Ovary (tissue), 7 donors: ENCODE measurements at regions not wholly inside any gene's neighbourhood (a gene's known extent, or its start where the extent isn't known, plus 50 kb on each side); places are given as distances from the start of the nearest gene placed in this dataset.
A peak's percentile ranks its signal among the peaks of the same experiment; 100 is the strongest.

Source experiments
- DNase-seq, 5 donors: peaks; one replicate each; pipeline ENCODE4 v3.0.0-alpha.2; 2019 to 2020
- H3K27ac ChIP-seq, 2 donors: fragments of 200-600 bp; one replicate each; pipeline versions ENCODE4 v1.5.1 to v1.8.0; 2019 to 2022
- H3K27me3 ChIP-seq: fragments of 200-600 bp; one replicate; pipeline ENCODE4 v1.8.0; 2022
- H3K36me3 ChIP-seq: fragments of 200-600 bp; sonication (generic); one replicate; pipeline ENCODE4 v1.5.1; 2019
- H3K4me1 ChIP-seq: one replicate; pipeline ENCODE4 v1.8.1; 2013; ENCODE audit warnings: mild to moderate bottlenecking, moderate library complexity; ENCODE audit not compliant: insufficient read depth
- H3K4me3 ChIP-seq: fragments of 200-600 bp; sonication (generic); one replicate; pipeline ENCODE4 v1.5.1; 2017
- H3K9me3 ChIP-seq, 2 donors: fragments of 200-600 bp in 1 of 2; sonication (generic) in 1 of 2; one replicate each; pipeline versions ENCODE4 v1.5.1 to v1.8.1; 2013 to 2019; ENCODE audit warnings: mild to moderate bottlenecking in 1 of 2, moderate library complexity in 1 of 2
- EP300 ChIP-seq: sonication (generic); formaldehyde crosslinking; IDR thresholded peaks from one replicate; pipeline ENCODE4 v1.6.1; 2017; ENCODE audit warnings: antibody characterized with exemption
- POLR2A ChIP-seq: fragments of 450-650 bp; IDR thresholded peaks from one replicate; pipeline ENCODE4 v1.6.1; 2017; ENCODE audit warnings: antibody characterized with exemption, mild to moderate bottlenecking, moderate library complexity
- WGBS, 3 donors: extraction: QIAGEN DNeasy Blood & Tissue Kit in 1 of 3; methylation state at CpG; one replicate each; pipeline versions ENCODE4 v1.1.5 to v1.1.7; 2013 to 2017; 5-methylcytosine and 5-hydroxymethylcytosine counted together
- intact Hi-C, 4 donors: fragments of 100-400 bp; cut with DNase I; formaldehyde crosslinking; loops; one replicate each; pipeline versions ENCODE4 v1.11.0 to v1.15.1; 2022 to 2023
- TF ChIP-seq, protein P1 (sequence below), 3 donors: fragments of 450-650 bp in 2 of 3; fragments of 200-600 bp in 1 of 3; IDR thresholded peaks; one replicate each; pipeline versions ENCODE4 v1.5.1 to v1.8.0; 2016 to 2022; ENCODE audit warnings: antibody characterized with exemption in 3 of 3, mild to moderate bottlenecking in 1 of 3
- donor health status: DM: no; HTN: no; CAD: no; lungs with moderate emphysema.
- donor health status: DM: no; HTN: no; CAD: no.
- donor health status: Bipolar disorder and iron deficiency.
- donor health status: DM: no; HTN: no; CAD: no.
- donor health status: DM: yes; HTN: yes; CAD: no.

DNA sequence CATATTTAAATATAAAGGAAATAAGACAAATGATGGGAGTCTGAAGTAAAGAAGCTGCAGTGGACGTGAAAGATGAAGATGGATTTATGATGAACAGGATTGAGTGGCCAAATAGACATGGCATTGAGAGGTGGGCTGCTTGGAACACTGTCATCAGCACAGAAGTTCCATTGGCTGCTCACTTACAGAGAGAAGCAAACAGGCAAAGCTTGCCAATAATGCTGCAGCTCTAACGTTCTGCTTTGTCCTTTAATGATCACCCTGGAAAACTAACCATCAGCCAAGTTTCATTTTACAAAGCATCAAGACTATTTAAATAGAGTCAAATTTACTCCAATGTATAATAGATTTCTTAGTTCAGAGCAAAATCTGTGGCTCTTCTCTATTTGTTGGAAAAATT is 721.4 kb downstream of the TMTC2 start:
- TF ChIP-seq, protein P1, sequence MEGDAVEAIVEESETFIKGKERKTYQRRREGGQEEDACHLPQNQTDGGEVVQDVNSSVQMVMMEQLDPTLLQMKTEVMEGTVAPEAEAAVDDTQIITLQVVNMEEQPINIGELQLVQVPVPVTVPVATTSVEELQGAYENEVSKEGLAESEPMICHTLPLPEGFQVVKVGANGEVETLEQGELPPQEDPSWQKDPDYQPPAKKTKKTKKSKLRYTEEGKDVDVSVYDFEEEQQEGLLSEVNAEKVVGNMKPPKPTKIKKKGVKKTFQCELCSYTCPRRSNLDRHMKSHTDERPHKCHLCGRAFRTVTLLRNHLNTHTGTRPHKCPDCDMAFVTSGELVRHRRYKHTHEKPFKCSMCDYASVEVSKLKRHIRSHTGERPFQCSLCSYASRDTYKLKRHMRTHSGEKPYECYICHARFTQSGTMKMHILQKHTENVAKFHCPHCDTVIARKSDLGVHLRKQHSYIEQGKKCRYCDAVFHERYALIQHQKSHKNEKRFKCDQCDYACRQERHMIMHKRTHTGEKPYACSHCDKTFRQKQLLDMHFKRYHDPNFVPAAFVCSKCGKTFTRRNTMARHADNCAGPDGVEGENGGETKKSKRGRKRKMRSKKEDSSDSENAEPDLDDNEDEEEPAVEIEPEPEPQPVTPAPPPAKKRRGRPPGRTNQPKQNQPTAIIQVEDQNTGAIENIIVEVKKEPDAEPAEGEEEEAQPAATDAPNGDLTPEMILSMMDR (IDR thresholded peaks at IDR 0.05), result no peak
- TF ChIP-seq POLR2A, result no peak
- TF ChIP-seq EP300, result no peak
- intact Hi-C loops, result no loop called here

DNA sequence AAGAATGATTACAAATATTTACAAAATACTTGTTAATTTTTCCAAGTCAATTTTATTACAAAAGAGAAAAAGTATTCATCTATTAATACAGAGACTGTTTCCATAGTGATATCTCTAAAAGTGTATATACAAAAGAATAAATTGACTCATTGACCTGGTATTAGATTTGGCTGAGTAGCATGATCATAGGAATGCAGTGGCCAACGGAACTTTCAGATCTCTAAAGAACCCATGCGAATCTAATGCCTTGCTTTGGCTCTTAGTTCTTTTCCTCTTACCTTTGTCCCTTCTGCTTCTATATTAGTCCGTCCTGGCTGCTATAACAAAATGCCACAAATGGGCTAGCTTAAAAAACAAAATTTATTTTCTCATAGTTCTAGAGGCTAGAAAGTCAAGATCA is 717.8 kb downstream of the TMTC2 start:
- no peak for DNase-seq
- intact Hi-C loops, result no loop called here
- Histone ChIP-seq H3K27ac (no peak overlapping the region), H3K36me3 (no peaks in the 10 kb centered on the region), H3K9me3 (no peaks in the 10 kb centered on the region), H3K4me3 (no peak overlapping the region), H3K27me3 (no peaks in the 10 kb centered on the region), H3K4me1 (no peaks in the 10 kb centered on the region)
- TF ChIP-seq POLR2A, result no peak
- TF ChIP-seq, protein P1 (IDR thresholded peaks at IDR 0.05), result no peak
- TF ChIP-seq EP300, result no peak
- WGBS, 3 donors, result 85 to 92% (median 90%) methylated on average over 3 of the region's 3 CpGs

More for the DNA sequence above, 721.4 kb downstream of the TMTC2 start:
- WGBS, 3 donors, result 39 to 52% (median 40%) methylated on average over 2 of the region's 2 CpGs
- Histone ChIP-seq H3K4me1 (no peaks in the 10 kb centered on the region), H3K27me3 (no peaks in the 10 kb centered on the region), H3K36me3 (no peaks in the 10 kb centered on the region), H3K27ac (no peak overlapping the region), H3K4me3 (no peak overlapping the region), H3K9me3 (no peaks in the 10 kb centered on the region)
- no peak for DNase-seq

DNA sequence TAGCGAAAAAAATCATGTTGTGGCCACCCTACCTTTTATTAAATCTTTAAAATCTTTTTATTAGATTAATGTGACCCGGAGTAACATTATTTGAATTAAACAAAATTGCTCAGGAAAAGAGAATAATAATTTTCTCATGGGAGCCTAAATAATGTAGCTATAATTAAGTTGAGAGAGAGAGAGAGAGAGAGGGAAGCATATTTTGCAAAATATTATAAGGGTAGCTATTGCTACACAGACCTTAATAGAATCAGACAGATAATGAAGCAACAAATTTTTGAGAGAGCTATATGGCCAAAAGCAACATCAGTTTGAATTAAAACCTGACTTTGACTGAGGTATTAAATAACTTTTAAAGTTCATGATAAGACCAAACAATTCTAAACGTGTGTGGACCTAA is 703.5 kb downstream of the TMTC2 start:
- WGBS, 3 donors, result 58 to 62% (median 59%) methylated on average over 3 of the region's 3 CpGs
- Histone ChIP-seq H3K27ac (no peak overlapping the region), H3K4me1 (no peaks in the 10 kb centered on the region), H3K4me3 (no peak overlapping the region), H3K9me3 (no peaks in the 10 kb centered on the region), H3K36me3 (no peaks in the 10 kb centered on the region), H3K27me3 (no peaks in the 10 kb centered on the region)
- no peak for DNase-seq
- intact Hi-C loops, result no loop called here
- TF ChIP-seq POLR2A (no peak), EP300 (no peak)
- TF ChIP-seq, protein P1 (IDR thresholded peaks at IDR 0.05), result no peak

DNA sequence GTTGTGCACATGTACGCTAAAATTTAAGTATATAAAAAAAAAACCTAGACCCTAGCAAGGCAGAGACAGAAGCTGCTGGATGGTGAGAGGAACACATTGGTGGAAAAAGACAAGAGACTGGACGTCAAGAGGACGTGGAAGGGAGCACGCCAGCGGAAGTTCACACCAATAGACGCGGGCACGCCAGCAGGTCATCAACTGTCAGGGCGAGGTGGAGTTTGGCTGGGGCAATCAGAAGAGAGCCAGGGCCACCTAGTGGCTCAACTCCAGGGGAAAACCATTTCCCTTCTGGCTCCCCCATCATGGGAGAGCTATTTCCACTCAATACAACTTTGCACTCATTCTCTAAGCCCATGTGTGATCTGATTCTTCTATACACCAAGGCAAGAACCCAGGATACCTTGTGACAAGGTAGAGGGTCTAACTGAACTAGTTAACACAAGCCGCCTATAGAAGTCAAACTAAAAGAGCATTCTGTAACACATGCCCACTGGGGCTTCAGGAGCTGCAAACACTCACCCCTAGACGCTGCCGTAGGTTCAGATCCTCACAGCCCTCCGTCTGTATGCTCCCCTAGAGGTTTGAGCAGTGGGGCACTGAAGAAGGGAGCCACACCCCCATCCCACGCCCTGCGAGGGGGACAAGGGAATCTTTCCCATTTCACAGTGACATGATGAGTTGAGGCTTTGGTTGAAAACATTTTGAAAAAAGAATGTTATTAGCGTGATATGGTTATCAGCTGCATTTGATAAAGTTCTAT is 702.7 kb downstream of the TMTC2 start:
- H3K27me3 ChIP-seq, result no peaks in the 10 kb centered on the region
- no peak overlapping the region for H3K4me3 ChIP-seq
- DNase-seq, result peak in 1 of 5 donors; percentile 15
- H3K4me1 ChIP-seq, result no peaks in the 10 kb centered on the region
- intact Hi-C loops, result no loop called here
- no peak overlapping the region for H3K27ac ChIP-seq
- no peaks in the 10 kb centered on the region for H3K9me3 ChIP-seq
- H3K36me3 ChIP-seq, result no peaks in the 10 kb centered on the region
- 75 to 78% (median 78%) methylated on average over 16 of the region's 16 CpGs for WGBS, 3 donors
- TF ChIP-seq, protein P1 (IDR thresholded peaks at IDR 0.05), result no peak
- TF ChIP-seq POLR2A, result no peak
